ENCODE measurements at regions not wholly inside any gene's neighbourhood (a gene's known extent, or its start where the extent isn't known, plus 50 kb on each side); places are given as distances from the start of the nearest gene placed in this dataset.

DNA sequence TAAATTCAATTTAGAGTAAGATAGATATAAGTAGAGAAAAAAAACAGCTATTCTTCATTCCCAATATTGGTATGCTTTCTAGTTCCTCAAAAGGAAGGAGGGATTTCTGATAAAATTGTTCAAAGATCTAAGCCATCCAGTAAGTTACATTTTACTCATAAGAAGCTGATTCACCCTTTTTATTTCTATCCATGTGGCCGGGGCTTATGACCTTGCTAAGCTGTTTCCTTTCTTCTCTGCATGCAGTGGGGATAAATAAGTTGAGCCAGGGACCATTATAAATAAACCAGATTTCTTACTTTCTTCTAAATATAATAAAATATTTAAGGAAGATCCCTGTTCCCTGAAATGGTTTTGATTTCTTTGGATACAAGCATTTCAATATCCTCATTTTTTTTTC, 502.3 kb downstream of the PDHA2 start:
- Histone ChIP-seq H3K4me1 (ENCODE audit: insufficient read depth, insufficient read length) (no peaks in the 10 kb centered on the region), H3K27me3 (ENCODE audit: insufficient read depth, insufficient read length) (no peaks in the 10 kb centered on the region), H3K4me3 (ENCODE audit: insufficient read length, low read depth) (no peak overlapping the region), H3K36me3 (ENCODE audit: insufficient read depth, insufficient read length, low read length) (no peaks in the 10 kb centered on the region), H3K9ac (ENCODE audit: insufficient read length, low read depth) (no peak overlapping the region), H3K9me3 (ENCODE audit: insufficient read depth, low read length) (peaks cover 9% of the 10 kb centered on the region)
- TF ChIP-seq YY1 (IDR thresholded peaks at IDR 0.05; ENCODE audit: insufficient read depth, insufficient read length): no peak
- TF ChIP-seq ZNF274 (IDR thresholded peaks at IDR 0.05; ENCODE audit: low read depth, low read length): no peak
- no peak for TF ChIP-seq SUZ12 (IDR thresholded peaks at IDR 0.05; ENCODE audit: extremely low read depth, insufficient read depth, insufficient read length)
- DNase-seq (ENCODE audit: low read depth, low spot score): no peak

DNA sequence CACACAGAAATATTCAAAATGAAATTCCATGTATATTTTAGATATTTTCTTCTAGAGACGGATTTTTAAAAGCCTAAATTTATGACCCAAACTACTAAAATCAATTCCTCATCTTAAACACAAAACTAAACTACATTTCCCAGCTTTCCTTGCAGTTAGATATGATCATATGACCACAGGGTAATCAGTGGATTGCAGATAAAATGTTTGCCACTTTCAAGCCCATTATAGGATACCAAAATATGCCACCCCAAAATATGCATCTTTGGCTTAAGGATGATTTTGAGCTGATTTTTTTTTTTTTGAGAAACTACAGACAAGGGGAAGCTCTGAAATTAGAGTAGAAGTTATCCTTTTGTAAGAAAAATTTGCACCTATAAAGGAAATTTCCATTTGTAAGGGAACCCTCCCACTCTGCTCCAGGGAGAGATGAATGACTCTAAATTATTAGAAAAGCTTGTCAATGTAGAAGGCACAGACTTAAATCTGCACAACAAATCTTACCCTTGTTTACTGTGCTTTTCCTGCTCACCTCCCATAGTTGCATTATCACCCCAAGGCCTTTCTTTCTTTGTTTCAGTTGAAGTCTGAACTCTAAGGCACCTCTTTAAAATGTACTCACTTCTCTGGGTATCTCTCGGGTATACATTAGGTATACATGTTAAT, 503.0 kb downstream of the PDHA2 start:
- DNase-seq (ENCODE audit: low read depth, low spot score): peak; percentile 56
- H3K27me3 ChIP-seq (ENCODE audit: insufficient read depth, insufficient read length): no peaks in the 10 kb centered on the region
- H3K36me3 ChIP-seq (ENCODE audit: insufficient read depth, insufficient read length, low read length): no peaks in the 10 kb centered on the region
- H3K9me3 ChIP-seq (ENCODE audit: insufficient read depth, low read length): peaks cover 13% of the 10 kb centered on the region
- H3K4me1 ChIP-seq (ENCODE audit: insufficient read depth, insufficient read length): no peaks in the 10 kb centered on the region
- H3K9ac ChIP-seq (ENCODE audit: insufficient read length, low read depth): no peak overlapping the region
- TF ChIP-seq SUZ12 (IDR thresholded peaks at IDR 0.05; ENCODE audit: extremely low read depth, insufficient read depth, insufficient read length): no peak
- no peak for TF ChIP-seq ZNF274 (IDR thresholded peaks at IDR 0.05; ENCODE audit: low read depth, low read length)
- no peak for TF ChIP-seq YY1 (IDR thresholded peaks at IDR 0.05; ENCODE audit: insufficient read depth, insufficient read length)
- no peak overlapping the region for H3K4me3 ChIP-seq (ENCODE audit: insufficient read length, low read depth)

DNA sequence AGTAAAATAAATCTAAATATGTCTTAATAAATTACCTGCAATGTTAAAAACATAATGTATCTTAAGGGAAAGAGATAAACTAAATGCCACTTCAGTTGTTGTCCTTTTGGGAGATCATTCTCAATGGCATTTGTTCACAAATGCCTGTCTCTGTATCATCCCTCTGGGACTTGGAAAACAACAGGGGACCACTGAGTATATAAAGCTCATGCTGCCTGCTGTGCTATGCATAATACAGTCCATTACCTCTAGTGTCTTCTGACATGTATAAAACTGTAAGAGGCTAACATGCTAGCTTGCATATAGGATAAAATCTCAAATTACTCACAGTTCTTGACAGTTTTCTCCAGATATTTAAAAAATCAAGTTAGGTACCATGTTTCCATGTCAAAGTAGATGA, 503.9 kb downstream of the PDHA2 start:
- Histone ChIP-seq H3K36me3 (ENCODE audit: insufficient read depth, insufficient read length, low read length) (no peaks in the 10 kb centered on the region), H3K4me1 (ENCODE audit: insufficient read depth, insufficient read length) (no peaks in the 10 kb centered on the region), H3K9me3 (ENCODE audit: insufficient read depth, low read length) (peaks cover 13% of the 10 kb centered on the region), H3K9ac (ENCODE audit: insufficient read length, low read depth) (no peak overlapping the region), H3K4me3 (ENCODE audit: insufficient read length, low read depth) (no peak overlapping the region), H3K27me3 (ENCODE audit: insufficient read depth, insufficient read length) (no peaks in the 10 kb centered on the region)
- no peak for DNase-seq (ENCODE audit: low read depth, low spot score)
- TF ChIP-seq SUZ12 (IDR thresholded peaks at IDR 0.05; ENCODE audit: extremely low read depth, insufficient read depth, insufficient read length) (no peak), YY1 (IDR thresholded peaks at IDR 0.05; ENCODE audit: insufficient read depth, insufficient read length) (no peak), ZNF274 (IDR thresholded peaks at IDR 0.05; ENCODE audit: low read depth, low read length) (no peak)

DNA sequence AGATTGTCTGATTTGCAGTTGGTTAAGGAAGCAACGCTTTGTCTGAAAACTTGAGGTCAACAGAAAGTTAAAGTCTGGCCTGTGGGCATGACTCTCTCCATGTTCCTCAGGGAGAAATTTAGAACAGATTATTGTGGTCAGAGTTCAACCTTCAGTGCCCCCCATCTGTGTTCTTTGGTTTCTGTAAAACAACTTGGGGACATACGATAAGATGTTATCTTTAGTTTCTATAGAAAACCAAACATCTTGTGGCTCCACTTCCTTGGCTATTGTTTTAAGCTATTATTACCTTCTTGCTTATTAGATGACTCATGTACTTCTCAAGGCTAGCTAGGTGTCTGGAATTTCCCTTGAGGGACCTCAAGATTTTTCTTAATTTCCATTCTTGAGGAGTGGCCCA, 507.7 kb downstream of the PDHA2 start:
- no peak overlapping the region for H3K9ac ChIP-seq (ENCODE audit: insufficient read length, low read depth)
- TF ChIP-seq ZNF274 (IDR thresholded peaks at IDR 0.05; ENCODE audit: low read depth, low read length) (no peak), YY1 (IDR thresholded peaks at IDR 0.05; ENCODE audit: insufficient read depth, insufficient read length) (no peak), SUZ12 (IDR thresholded peaks at IDR 0.05; ENCODE audit: extremely low read depth, insufficient read depth, insufficient read length) (no peak)
- H3K9me3 ChIP-seq (ENCODE audit: insufficient read depth, low read length): peaks cover 13% of the 10 kb centered on the region
- no peak for DNase-seq (ENCODE audit: low read depth, low spot score)
- H3K4me1 ChIP-seq (ENCODE audit: insufficient read depth, insufficient read length): no peaks in the 10 kb centered on the region
- H3K4me3 ChIP-seq (ENCODE audit: insufficient read length, low read depth): no peak overlapping the region
- no peaks in the 10 kb centered on the region for H3K27me3 ChIP-seq (ENCODE audit: insufficient read depth, insufficient read length)
- H3K36me3 ChIP-seq (ENCODE audit: insufficient read depth, insufficient read length, low read length): no peaks in the 10 kb centered on the region

DNA sequence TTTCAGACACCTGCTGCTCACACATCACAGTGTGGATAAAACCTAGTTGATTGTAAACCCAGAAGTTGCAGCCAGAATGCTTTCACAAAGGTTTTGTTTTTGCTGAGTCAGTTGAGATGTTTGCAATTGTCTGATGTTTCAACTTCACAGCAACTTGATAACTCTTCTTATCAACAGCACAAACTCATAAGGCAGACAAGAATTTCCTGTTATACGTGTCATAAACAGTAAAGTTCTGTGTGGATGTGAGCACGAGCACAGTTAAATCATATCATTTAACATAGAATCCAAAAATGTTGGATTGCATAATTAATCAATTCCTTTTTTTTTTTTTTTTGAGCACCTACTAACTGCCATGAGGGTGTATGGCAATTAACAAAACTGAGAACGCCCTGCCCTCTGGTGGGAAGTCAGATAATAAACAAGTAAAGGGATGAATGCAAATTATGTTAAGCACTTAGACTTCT, 512.2 kb downstream of the PDHA2 start:
- Histone ChIP-seq H3K4me1 (ENCODE audit: insufficient read depth, insufficient read length) (no peaks in the 10 kb centered on the region), H3K9ac (ENCODE audit: insufficient read length, low read depth) (no peak overlapping the region), H3K9me3 (ENCODE audit: insufficient read depth, low read length) (peaks cover 5% of the 10 kb centered on the region; the same call in 1 of the 2 replicates), H3K27me3 (ENCODE audit: insufficient read depth, insufficient read length) (no peaks in the 10 kb centered on the region), H3K36me3 (ENCODE audit: insufficient read depth, insufficient read length, low read length) (no peaks in the 10 kb centered on the region), H3K4me3 (ENCODE audit: insufficient read length, low read depth) (no peak overlapping the region)
- TF ChIP-seq YY1 (IDR thresholded peaks at IDR 0.05; ENCODE audit: insufficient read depth, insufficient read length) (no peak), ZNF274 (IDR thresholded peaks at IDR 0.05; ENCODE audit: low read depth, low read length) (no peak), SUZ12 (IDR thresholded peaks at IDR 0.05; ENCODE audit: extremely low read depth, insufficient read depth, insufficient read length) (no peak)
- DNase-seq (ENCODE audit: low read depth, low spot score): no peak

DNA sequence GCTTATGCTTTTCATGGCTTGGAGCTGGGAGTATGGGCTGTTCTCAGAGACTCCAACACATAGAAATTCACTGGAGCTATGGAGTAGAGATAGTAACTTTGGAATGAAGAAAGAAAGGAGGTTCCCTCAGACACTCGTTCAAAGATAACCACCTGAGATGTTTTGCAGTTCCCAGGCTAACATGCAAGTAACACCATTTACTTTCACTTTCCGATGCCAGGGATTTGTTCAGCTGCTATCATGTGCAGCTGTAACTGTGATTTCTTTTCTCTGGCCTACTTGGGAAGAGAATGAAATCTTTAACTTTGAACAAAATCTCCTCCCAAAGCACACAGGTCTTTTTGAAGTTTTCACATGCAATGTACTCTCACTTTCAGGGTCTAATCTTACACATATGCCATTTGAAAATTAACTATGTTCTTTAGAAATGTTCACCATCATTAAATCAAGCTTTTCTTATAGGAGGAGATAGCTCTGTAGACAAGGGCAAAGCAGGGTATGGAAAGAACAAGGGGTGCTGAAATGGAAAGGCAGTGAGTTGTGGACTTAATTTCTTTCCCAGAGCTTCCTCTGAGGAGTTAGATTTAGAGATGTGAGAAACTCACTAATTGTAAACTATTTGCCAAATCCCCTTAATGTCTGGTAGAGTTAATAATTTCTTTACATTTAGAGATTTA, 514.3 kb downstream of the PDHA2 start:
- Histone ChIP-seq H3K4me3 (ENCODE audit: insufficient read length, low read depth) (no peak overlapping the region), H3K9me3 (ENCODE audit: insufficient read depth, low read length) (no peaks in the 10 kb centered on the region), H3K27me3 (ENCODE audit: insufficient read depth, insufficient read length) (no peaks in the 10 kb centered on the region), H3K36me3 (ENCODE audit: insufficient read depth, insufficient read length, low read length) (no peaks in the 10 kb centered on the region), H3K4me1 (ENCODE audit: insufficient read depth, insufficient read length) (no peaks in the 10 kb centered on the region), H3K9ac (ENCODE audit: insufficient read length, low read depth) (no peak overlapping the region)
- TF ChIP-seq YY1 (IDR thresholded peaks at IDR 0.05; ENCODE audit: insufficient read depth, insufficient read length) (no peak), ZNF274 (IDR thresholded peaks at IDR 0.05; ENCODE audit: low read depth, low read length) (no peak), SUZ12 (IDR thresholded peaks at IDR 0.05; ENCODE audit: extremely low read depth, insufficient read depth, insufficient read length) (no peak)
- DNase-seq (ENCODE audit: low read depth, low spot score): no peak

DNA sequence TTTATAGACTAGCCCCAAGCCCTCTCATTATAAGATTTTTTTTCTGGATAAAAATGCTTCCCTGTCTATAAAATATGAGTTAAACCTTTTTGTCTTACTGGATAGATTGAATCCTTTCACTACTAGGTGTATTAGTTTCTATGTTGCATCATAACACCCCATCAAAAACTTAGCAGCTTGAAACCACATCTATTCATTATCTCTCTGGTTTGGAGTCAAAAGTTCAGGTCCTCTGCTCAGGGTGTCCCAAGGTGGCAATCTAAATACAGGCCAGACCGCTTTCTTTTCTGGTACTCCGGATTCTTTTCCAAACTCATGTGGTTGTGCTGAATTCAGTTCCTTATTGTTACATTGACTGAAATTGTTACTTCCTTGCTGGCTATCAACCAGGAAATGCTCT, 515.5 kb downstream of the PDHA2 start:
- Histone ChIP-seq H3K36me3 (ENCODE audit: insufficient read depth, insufficient read length, low read length) (no peaks in the 10 kb centered on the region), H3K4me3 (ENCODE audit: insufficient read length, low read depth) (no peak overlapping the region), H3K9ac (ENCODE audit: insufficient read length, low read depth) (no peak overlapping the region), H3K27me3 (ENCODE audit: insufficient read depth, insufficient read length) (no peaks in the 10 kb centered on the region), H3K4me1 (ENCODE audit: insufficient read depth, insufficient read length) (no peaks in the 10 kb centered on the region), H3K9me3 (ENCODE audit: insufficient read depth, low read length) (no peaks in the 10 kb centered on the region)
- TF ChIP-seq SUZ12 (IDR thresholded peaks at IDR 0.05; ENCODE audit: extremely low read depth, insufficient read depth, insufficient read length) (no peak), ZNF274 (IDR thresholded peaks at IDR 0.05; ENCODE audit: low read depth, low read length) (no peak), YY1 (IDR thresholded peaks at IDR 0.05; ENCODE audit: insufficient read depth, insufficient read length) (no peak)
- no peak for DNase-seq (ENCODE audit: low read depth, low spot score)
